Left ventricle myocardium inferior (tissue), 1 donor: ENCODE measurements at regions not wholly inside any gene's neighbourhood (a gene's known extent, or its start where the extent isn't known, plus 50 kb on each side); places are given as distances from the start of the nearest gene placed in this dataset.

Experiments
- DNase-seq: peaks from one replicate; pipeline ENCODE4 v3.0.0-alpha.2; 2020
- H3K27ac ChIP-seq: fragments of 200-600 bp; replicated peaks from 2 replicates; pipeline ENCODE4 v1.8.0; 2021
- H3K27me3 ChIP-seq: fragments of 200-600 bp; 2 replicates; pipeline ENCODE4 v1.8.0; 2021; ENCODE audit warnings: low read depth
- H3K36me3 ChIP-seq: fragments of 200-600 bp; 2 replicates; pipeline ENCODE4 v1.8.0; 2021
- H3K4me1 ChIP-seq: fragments of 200-600 bp; 2 replicates; pipeline ENCODE4 v1.8.0; 2021
- H3K4me3 ChIP-seq: fragments of 200-600 bp; 2 replicates; pipeline ENCODE4 v1.8.0; 2021; ENCODE audit warnings: mild to moderate bottlenecking, moderate library complexity
- H3K9me3 ChIP-seq: fragments of 200-600 bp; replicated peaks from 2 replicates; pipeline ENCODE4 v1.8.0; 2021
- intact Hi-C: fragments of 100-400 bp; cut with micrococcal nuclease; formaldehyde crosslinking; loops from one replicate; pipeline ENCODE4 v1.11.0; 2022
- TF ChIP-seq, protein P1 (sequence below): fragments of 200-600 bp; IDR thresholded peaks from 2 replicates; pipeline ENCODE4 v1.8.0; 2021; ENCODE audit warnings: antibody characterized with exemption, mild to moderate bottlenecking, borderline replicate concordance
- donor health status: DM: no; HTN: yes; CAD: no; lungs with severe emphysema.

DNA sequence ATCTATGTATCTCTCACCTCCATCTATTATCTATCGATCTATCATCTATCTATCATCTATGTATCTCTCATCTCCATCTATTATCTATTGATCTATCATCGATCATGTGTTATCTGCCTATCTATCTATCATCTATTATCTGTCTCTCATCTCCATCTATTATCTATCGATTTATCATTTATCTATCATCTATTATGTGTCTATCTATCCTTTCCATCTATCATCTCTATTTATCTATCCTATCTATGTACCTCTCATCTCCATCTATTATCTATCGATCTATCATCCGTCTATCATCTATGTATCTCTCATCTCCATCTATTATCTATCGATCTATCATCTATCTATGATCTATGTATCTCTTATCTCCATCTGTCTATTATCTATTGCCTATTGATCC, 188.1 kb downstream of the ASMT start:
- TF ChIP-seq, protein P1, sequence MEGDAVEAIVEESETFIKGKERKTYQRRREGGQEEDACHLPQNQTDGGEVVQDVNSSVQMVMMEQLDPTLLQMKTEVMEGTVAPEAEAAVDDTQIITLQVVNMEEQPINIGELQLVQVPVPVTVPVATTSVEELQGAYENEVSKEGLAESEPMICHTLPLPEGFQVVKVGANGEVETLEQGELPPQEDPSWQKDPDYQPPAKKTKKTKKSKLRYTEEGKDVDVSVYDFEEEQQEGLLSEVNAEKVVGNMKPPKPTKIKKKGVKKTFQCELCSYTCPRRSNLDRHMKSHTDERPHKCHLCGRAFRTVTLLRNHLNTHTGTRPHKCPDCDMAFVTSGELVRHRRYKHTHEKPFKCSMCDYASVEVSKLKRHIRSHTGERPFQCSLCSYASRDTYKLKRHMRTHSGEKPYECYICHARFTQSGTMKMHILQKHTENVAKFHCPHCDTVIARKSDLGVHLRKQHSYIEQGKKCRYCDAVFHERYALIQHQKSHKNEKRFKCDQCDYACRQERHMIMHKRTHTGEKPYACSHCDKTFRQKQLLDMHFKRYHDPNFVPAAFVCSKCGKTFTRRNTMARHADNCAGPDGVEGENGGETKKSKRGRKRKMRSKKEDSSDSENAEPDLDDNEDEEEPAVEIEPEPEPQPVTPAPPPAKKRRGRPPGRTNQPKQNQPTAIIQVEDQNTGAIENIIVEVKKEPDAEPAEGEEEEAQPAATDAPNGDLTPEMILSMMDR = no peak
- H3K9me3 ChIP-seq = no peaks in the 10 kb centered on the region
- H3K4me3 ChIP-seq = no peak overlapping the region
- no peaks in the 10 kb centered on the region for H3K4me1 ChIP-seq
- DNase-seq = no peak
- H3K27ac ChIP-seq = no peak overlapping the region
- H3K27me3 ChIP-seq = peaks cover 19% of the 10 kb centered on the region
- intact Hi-C loops = no loop called here
- H3K36me3 ChIP-seq = no peaks in the 10 kb centered on the region

DNA sequence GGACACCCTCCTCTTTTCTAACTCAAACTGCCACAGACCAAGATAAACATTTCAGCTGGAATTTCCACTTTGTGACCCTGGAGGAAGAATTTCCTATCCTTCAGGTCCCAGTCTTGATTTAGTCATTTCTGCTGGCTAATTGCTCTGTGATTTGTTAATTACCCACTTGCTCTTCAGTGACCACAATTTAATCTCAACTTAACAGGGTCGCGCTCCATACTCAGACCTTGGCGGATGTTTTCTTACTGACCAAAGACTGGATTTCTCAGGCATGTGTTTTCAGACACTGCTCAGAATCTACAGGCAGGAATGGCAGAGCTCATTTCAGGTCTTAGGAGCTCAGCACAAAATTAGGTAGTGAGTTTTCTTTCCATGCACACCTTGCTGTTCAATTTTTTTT, 188.9 kb downstream of the ASMT start:
- Histone ChIP-seq H3K36me3 (no peaks in the 10 kb centered on the region), H3K27me3 (peaks cover 25% of the 10 kb centered on the region), H3K27ac (no peak overlapping the region), H3K9me3 (no peaks in the 10 kb centered on the region), H3K4me3 (no peak overlapping the region), H3K4me1 (no peaks in the 10 kb centered on the region)
- DNase-seq = no peak
- TF ChIP-seq, protein P1 = no peak
- intact Hi-C loops = no loop called here

DNA sequence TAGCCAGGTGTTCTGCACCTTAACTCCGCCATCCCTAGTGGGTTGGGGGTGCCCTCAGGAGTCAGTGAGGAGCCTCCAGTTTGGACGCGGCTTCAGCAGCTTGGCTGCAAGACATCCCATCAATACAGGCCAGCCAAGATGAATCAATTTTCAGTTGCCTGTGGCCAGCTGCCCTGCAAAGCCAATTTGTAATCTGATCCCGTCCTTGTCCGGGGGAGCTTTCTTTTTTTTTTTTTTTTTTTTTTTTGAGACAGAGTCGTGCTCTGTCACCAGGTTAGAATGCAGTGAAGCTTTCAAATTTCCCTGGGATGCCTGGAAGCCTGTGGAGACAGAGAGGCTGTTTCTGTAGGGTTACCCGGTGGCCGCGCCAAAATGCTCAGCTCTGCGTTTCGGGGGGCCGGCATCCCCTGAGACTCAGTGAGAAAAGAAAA, 192.5 kb downstream of the ASMT start:
- intact Hi-C loops = no loop called here
- H3K4me3 ChIP-seq = no peak overlapping the region
- H3K27me3 ChIP-seq = peaks cover 39% of the 10 kb centered on the region
- H3K36me3 ChIP-seq = no peaks in the 10 kb centered on the region
- DNase-seq = no peak
- H3K9me3 ChIP-seq = no peaks in the 10 kb centered on the region
- no peaks in the 10 kb centered on the region for H3K4me1 ChIP-seq
- TF ChIP-seq, protein P1 = no peak
- no peak overlapping the region for H3K27ac ChIP-seq

DNA sequence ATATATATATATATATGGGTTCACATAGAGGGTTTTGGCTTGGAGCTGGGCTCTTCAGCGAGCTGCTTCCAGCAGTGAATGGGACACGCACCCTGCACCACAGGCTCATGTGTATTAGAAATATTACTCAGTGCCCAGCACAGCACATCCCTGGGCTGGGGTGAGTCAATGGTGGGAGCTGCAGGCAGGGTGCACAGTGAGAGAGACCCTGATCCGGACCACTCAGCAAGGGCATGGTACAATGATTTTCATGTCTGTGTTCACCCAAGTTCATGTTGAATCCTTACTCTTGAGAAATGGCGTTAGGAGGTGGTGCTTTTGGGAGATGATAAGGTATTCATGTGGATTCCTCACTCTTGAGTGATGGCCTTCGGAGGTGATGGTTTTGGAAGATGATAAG, 194.7 kb downstream of the ASMT start:
- H3K4me1 ChIP-seq = no peaks in the 10 kb centered on the region
- H3K27me3 ChIP-seq = peaks cover 37% of the 10 kb centered on the region
- H3K27ac ChIP-seq = no peak overlapping the region
- no peak for DNase-seq
- TF ChIP-seq, protein P1 = no peak
- no peaks in the 10 kb centered on the region for H3K9me3 ChIP-seq
- no peaks in the 10 kb centered on the region for H3K36me3 ChIP-seq
- intact Hi-C loops = no loop called here
- no peak overlapping the region for H3K4me3 ChIP-seq

DNA sequence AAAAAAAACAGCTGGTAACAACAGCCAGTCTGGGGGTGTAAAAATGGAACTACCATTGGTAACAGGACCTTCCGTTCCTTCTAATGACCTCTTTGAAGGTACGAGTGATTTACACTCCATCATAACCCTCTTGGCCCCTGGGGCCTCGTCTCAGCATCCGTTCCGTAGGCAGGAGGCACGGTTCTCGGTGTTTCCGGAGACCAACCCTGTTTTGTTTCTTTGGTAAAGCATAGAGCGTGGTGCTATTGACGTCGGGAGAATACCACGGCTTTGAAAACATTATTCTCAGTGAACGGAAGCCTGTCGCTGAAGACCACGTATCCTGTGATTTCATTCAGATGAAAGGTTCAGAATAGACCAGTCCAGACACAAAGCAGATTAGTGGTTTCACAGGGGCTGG, 198.9 kb downstream of the ASMT start:
- no peaks in the 10 kb centered on the region for H3K9me3 ChIP-seq
- no peaks in the 10 kb centered on the region for H3K4me1 ChIP-seq
- no peak for DNase-seq
- intact Hi-C loops = no loop called here
- no peaks in the 10 kb centered on the region for H3K36me3 ChIP-seq
- no peak overlapping the region for H3K27ac ChIP-seq
- no peak overlapping the region for H3K4me3 ChIP-seq
- TF ChIP-seq, protein P1 = no peak
- peaks cover 15% of the 10 kb centered on the region for H3K27me3 ChIP-seq
